ENCODE measurements at regions not wholly inside any gene's neighbourhood (a gene's known extent, or its start where the extent isn't known, plus 50 kb on each side); places are given as distances from the start of the nearest gene placed in this dataset.

DNA sequence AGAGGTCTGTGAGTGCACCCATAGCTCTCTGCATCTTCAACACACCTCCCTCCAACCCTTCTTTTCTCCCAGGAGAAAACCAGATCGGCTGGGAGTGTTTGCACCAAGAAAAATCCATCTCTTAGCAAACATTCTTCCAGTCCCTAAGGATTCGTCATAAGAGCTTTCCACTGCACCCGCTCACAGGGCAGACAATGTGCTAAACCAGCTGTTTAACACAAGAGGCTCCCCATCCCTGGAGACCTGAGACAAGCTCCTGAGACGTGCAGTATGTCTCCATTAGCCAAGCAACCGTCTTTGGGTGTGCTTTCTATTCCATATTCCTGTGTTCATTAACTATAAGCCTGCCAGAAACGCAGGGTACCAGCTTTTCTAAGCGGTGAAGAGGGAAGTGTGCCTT lies 93.6 kb upstream of the ZNF462 start:
- TF ChIP-seq CTCF (conservative IDR thresholded peaks at IDR 0.05; ENCODE audit: low read depth, low read length), result no peak
- H3K4me3 ChIP-seq (ENCODE audit: low read depth, low read length), result no peak overlapping the region
- no peak for DNase-seq (ENCODE audit: low read depth)

DNA sequence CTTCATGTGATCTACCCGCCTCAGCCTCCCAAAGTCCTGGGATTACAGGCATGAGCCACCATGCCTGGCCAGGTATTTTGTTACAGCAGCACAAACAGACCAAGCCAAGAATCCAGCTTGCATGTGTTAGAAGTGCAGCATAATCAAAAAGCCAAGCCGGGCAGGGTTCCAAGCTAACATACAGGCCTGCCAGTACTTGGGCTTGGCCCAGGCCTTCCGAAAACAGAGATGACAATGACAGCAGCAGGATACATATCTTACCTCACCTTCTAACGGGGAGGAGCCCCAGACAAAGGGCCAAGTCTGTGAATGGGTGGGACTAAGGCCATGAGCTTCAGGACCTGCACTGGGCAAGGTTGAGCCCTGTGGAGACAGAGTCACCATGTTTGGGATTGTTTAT lies 91.4 kb upstream of the ZNF462 start:
- no peak for DNase-seq (ENCODE audit: low read depth)
- no peak overlapping the region for H3K4me3 ChIP-seq (ENCODE audit: low read depth, low read length)
- no peak for TF ChIP-seq CTCF (conservative IDR thresholded peaks at IDR 0.05; ENCODE audit: low read depth, low read length)

DNA sequence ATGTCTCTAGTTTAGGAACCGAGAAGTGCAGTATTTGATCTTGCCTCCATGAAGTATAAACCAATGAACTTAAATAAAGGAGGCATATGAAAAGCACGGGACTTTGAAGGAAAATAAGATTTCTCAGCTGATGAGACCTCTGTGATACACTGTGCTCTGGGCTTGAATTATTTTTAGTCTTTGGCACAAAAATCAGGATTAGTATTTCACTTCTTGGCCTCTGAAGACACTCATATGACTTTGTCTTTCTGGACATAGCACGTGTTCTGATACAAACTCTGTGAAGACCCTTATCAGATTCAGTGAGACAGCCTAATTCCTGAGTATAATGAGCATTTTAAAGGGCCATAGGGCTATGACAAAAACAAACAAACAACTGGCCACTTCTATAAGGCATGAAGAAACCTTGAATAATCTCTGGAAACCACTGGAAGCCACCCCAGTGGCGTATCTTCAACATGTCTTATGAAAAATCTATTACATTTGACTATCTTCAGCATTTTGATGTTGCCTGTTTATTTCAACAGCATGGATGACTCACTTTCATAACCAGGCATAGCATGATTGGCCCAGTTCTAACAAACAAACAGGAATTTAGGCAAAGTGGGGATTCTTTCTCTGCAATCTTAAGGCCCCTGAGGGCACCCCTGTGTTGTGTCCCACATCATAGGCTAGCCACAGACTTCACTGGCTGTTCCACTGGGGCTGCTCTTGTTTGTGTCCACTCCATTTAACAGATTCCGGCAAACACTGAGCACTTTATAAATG lies 90.3 kb upstream of the ZNF462 start:
- H3K4me3 ChIP-seq (ENCODE audit: low read depth, low read length), result no peak overlapping the region
- peak; percentile 48 for DNase-seq (ENCODE audit: low read depth)
- no peak for TF ChIP-seq CTCF (conservative IDR thresholded peaks at IDR 0.05; ENCODE audit: low read depth, low read length)

DNA sequence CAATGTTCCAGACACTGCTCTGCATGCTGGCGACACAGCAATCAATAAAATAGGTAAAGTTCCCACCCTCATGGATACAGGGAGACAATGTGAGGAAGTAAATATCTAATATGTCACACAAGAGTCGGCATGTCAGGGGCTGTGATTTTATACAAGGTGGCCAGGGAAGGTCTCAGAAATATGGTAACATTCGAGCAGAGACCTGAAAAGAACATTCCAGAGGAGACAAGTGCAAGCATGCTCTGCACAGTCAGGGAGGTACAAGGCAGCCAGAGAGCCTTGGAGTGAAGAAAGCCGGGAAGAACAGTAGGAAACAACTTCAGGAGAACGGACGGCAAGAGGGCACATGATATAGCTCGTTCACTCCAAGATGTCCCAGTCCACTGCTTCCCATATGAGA lies 89.2 kb upstream of the ZNF462 start:
- DNase-seq (ENCODE audit: low read depth), result no peak
- no peak overlapping the region for H3K4me3 ChIP-seq (ENCODE audit: low read depth, low read length)
- no peak for TF ChIP-seq CTCF (conservative IDR thresholded peaks at IDR 0.05; ENCODE audit: low read depth, low read length)

GRCh38 chr9:106775960-106776359 lies 87.0 kb upstream of the ZNF462 start:
- H3K4me3 ChIP-seq (ENCODE audit: low read depth, low read length), result no peak overlapping the region
- no peak for DNase-seq (ENCODE audit: low read depth)
- TF ChIP-seq CTCF (conservative IDR thresholded peaks at IDR 0.05; ENCODE audit: low read depth, low read length), result no peak

- H3K4me3 ChIP-seq (ENCODE audit: low read depth, low read length), result no peak overlapping the region
- no peak for TF ChIP-seq CTCF (conservative IDR thresholded peaks at IDR 0.05; ENCODE audit: low read depth, low read length)
- no peak for DNase-seq (ENCODE audit: low read depth)
These were observed 83.2 kb upstream of the ZNF462 start for GRCh38 chr9:106779796-106780195.

DNA sequence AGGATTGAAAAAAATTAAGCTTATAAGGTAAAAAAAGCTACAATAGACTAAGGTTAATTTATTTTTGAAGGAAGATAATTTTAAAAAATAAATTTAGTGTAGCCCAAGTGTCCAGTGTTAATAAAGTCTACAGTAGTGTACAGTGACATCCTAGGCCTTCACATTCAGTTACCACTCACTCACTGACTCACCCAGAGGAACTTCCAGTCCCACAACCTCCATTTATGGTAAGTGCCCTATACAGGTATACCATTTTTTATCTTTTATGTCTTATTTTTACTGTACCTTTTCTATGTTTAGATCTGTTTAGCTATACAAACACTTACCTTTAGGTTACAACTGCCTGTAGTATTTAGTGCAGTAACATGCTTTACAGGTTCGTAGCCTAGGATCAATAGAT lies 79.8 kb upstream of the ZNF462 start:
- no peak for TF ChIP-seq CTCF (conservative IDR thresholded peaks at IDR 0.05; ENCODE audit: low read depth, low read length)
- no peak overlapping the region for H3K4me3 ChIP-seq (ENCODE audit: low read depth, low read length)
- no peak for DNase-seq (ENCODE audit: low read depth)
